BLaER1 (cell line): ENCODE measurements at regions not wholly inside any gene's neighbourhood (a gene's known extent, or its start where the extent isn't known, plus 50 kb on each side); places are given as distances from the start of the nearest gene placed in this dataset.

ENCODE experiments used
- H3K27ac ChIP-seq: shearing (Covaris generic); formaldehyde crosslinking; 2 replicates; pipeline ENCODE4 v1.8.1; 2022
- H3K27me3 ChIP-seq: shearing (Covaris generic); formaldehyde crosslinking; 2 replicates; pipeline ENCODE4 v1.8.1; 2022
- H3K36me3 ChIP-seq: shearing (Covaris generic); formaldehyde crosslinking; 2 replicates; pipeline ENCODE4 v1.8.1; 2022
- H3K4me1 ChIP-seq: shearing (Covaris generic); formaldehyde crosslinking; 2 replicates; pipeline ENCODE4 v1.8.1; 2022
- H3K4me2 ChIP-seq: shearing (Covaris generic); formaldehyde crosslinking; 2 replicates; pipeline ENCODE4 v1.8.1; 2022
- H3K4me3 ChIP-seq: shearing (Covaris generic); formaldehyde crosslinking; 2 replicates; pipeline ENCODE4 v1.8.1; 2022
- H3K9ac ChIP-seq: shearing (Covaris generic); formaldehyde crosslinking; 2 replicates; pipeline ENCODE4 v1.8.1; 2022
- H3K9me3 ChIP-seq: shearing (Covaris generic); formaldehyde crosslinking; 2 replicates; pipeline ENCODE4 v1.8.1; 2022
- H4K20me1 ChIP-seq: shearing (Covaris generic); formaldehyde crosslinking; 2 replicates; pipeline ENCODE4 v1.8.1; 2022
- Cebpa-rat ChIP-seq: shearing (Covaris generic); IDR thresholded peaks from 2 replicates; pipeline ENCODE4 v1.8.1; 2022

DNA sequence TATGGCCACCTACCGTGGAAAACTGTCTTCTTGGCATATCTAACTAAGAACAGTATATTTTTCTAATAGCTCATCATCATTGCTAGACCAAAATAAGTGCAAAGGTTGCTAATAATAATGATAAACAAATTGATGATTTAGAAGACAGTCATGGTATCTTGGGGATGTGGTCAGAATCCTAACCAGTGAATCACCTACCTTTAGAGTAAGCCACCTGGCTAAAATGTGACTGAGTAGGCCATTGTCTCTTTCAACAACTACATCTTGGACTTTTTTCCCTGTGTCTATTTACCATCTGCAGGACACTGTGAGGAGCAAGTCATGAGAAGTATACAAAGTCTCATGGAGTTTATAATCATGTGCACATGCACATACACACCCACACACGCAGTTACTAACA, 273.5 kb upstream of the SEMA6D start:
- Histone ChIP-seq H3K9ac (no peak overlapping the region), H4K20me1 (no peaks in the 10 kb centered on the region), H3K4me3 (no peak overlapping the region), H3K4me2 (no peak overlapping the region), H3K36me3 (no peaks in the 10 kb centered on the region), H3K27me3 (no peaks in the 10 kb centered on the region), H3K9me3 (no peaks in the 10 kb centered on the region), H3K4me1 (no peaks in the 10 kb centered on the region), H3K27ac (no peak overlapping the region)
- no peak for TF ChIP-seq Cebpa-rat

DNA sequence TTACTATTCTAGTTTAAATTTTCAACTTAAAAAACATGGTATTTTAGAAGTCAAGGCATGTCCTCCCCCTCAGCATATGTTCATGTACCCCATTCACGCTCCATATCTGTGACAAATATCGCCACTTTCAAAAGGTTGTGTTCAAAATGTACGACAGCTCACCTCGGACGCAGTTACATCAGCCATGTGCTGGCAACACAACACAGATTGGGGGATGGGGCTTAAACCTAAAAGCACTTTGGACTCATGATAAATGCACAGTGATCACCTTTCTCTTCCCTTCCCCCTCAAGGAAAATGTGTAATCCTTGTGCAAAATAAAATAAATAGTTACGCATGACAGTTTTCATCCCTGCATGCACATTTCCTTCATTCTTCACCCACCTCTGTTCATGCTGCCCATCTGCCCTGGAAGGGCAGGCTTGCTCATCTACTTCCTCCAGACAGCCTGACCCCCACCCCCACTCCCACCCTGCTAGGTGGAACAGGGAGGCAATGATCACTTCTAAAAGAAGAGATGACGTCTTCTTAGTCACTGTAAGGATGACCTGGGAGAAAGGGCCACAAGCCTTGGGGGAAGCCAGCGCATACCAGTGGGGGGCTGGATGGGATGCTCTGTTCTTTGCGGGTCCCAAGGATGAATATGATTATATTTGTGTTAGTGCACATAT, 271.4 kb upstream of the SEMA6D start:
- Histone ChIP-seq H4K20me1 (no peaks in the 10 kb centered on the region), H3K27ac (no peak overlapping the region), H3K36me3 (no peaks in the 10 kb centered on the region), H3K4me3 (no peak overlapping the region), H3K9me3 (no peaks in the 10 kb centered on the region), H3K4me2 (no peak overlapping the region), H3K9ac (no peak overlapping the region), H3K4me1 (no peaks in the 10 kb centered on the region), H3K27me3 (no peaks in the 10 kb centered on the region)
- TF ChIP-seq Cebpa-rat: no peak

DNA sequence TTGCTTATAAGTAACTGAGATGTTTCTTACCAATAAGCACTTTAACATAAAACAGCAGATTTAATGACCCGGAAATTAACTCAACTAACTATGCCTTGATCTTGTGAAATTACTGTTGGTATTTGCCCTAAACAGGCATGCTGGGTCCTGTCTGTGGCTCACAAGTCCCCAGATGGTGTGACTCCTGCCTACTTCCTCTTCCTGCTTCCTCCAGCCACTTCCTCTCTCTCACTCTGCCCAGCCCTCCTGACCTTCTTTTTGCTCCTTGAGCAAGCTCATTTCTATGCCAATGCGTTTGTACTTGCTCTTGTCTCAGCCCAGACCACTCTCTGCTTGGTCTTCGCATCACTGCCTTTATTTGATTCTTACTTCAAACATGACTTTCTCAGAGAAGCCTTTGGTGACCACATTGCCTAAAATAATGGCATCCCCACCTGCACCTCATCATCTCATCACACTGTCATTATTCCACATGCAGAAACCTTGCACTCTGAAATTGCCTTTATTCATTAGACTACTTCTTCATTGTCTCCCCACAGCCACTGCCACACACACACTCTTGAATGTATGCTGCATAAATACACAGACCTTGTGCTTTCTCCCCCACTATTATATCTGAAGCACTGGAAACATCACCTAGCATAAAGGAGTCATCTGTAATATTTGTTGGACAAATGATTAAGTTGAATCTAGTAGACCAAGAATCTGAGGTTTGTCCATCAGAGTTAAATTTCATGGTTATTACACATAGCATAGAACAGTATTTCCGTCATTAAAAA, 256.3 kb upstream of the SEMA6D start:
- Histone ChIP-seq H3K9me3 (no peaks in the 10 kb centered on the region), H3K4me2 (peak overlapping the region; percentile 67), H4K20me1 (no peaks in the 10 kb centered on the region), H3K4me1 (peaks cover 13% of the 10 kb centered on the region), H3K27me3 (no peaks in the 10 kb centered on the region), H3K27ac (peak overlapping the region; percentile 57), H3K4me3 (no peak overlapping the region), H3K9ac (no peak overlapping the region), H3K36me3 (no peaks in the 10 kb centered on the region)
- no peak for TF ChIP-seq Cebpa-rat

DNA sequence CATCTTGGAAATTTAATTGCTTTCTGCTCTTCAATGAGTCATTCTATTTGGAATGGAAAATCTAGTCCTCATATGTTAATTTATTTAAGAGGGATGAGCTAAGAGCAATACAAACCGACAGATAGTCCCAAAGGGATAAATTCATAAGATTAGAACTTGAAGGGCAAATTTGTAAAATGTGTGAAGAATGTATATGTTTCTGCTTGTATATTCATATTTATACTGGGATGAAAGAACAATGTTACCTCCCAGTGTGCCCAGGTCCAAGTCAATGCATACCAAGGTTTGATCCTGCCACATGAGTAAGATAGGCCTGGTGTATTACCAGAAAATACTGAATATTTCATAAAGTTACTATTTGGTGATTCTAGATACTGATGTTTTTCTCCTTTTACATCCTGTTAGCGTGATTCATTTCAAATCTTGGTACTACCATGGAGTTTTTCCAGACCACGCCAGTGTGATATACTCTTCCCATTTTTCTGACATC, 255.6 kb upstream of the SEMA6D start:
- TF ChIP-seq Cebpa-rat: no peak
- no peaks in the 10 kb centered on the region for H3K36me3 ChIP-seq
- no peak overlapping the region for H3K4me2 ChIP-seq
- H3K4me3 ChIP-seq: no peak overlapping the region
- no peaks in the 10 kb centered on the region for H3K27me3 ChIP-seq
- no peaks in the 10 kb centered on the region for H4K20me1 ChIP-seq
- H3K4me1 ChIP-seq: peaks cover 13% of the 10 kb centered on the region
- H3K9ac ChIP-seq: no peak overlapping the region
- H3K27ac ChIP-seq: no peak overlapping the region
- H3K9me3 ChIP-seq: no peaks in the 10 kb centered on the region

DNA sequence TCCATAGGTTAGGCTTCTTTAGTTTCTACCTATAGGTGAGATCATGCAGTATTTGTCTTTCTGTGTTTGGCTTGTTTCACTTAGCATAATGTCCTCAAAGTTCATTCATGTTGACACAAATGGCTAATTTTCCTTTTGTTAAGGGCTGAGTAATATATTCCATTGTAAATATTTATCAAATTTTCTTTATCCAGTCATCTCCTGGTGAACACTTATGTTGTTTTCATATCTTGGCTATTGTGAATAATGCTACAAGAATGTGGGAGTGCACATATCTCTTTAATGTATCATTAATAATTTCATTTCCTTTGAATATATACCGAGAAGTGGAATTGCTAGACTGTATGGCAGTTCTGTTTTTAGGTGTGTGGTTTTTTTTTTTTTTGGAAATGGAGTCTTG, 250.9 kb upstream of the SEMA6D start:
- Histone ChIP-seq H3K9ac (no peak overlapping the region), H3K9me3 (no peaks in the 10 kb centered on the region), H3K4me1 (no peaks in the 10 kb centered on the region), H3K36me3 (no peaks in the 10 kb centered on the region), H3K27me3 (no peaks in the 10 kb centered on the region), H3K4me3 (no peak overlapping the region), H4K20me1 (no peaks in the 10 kb centered on the region), H3K27ac (no peak overlapping the region), H3K4me2 (no peak overlapping the region)
- no peak for TF ChIP-seq Cebpa-rat

GRCh38 chr15:47470983-47471382, 246.3 kb upstream of the SEMA6D start:
- no peak overlapping the region for H3K9ac ChIP-seq

GRCh38 chr15:47473106-47473725, 244.1 kb upstream of the SEMA6D start:
- Histone ChIP-seq H3K4me3 (no peak overlapping the region), H3K27me3 (no peaks in the 10 kb centered on the region), H3K9ac (no peak overlapping the region), H4K20me1 (no peaks in the 10 kb centered on the region), H3K9me3 (no peaks in the 10 kb centered on the region), H3K4me1 (no peaks in the 10 kb centered on the region), H3K36me3 (no peaks in the 10 kb centered on the region), H3K27ac (no peak overlapping the region), H3K4me2 (no peak overlapping the region)
- no peak for TF ChIP-seq Cebpa-rat

More at GRCh38 chr15:47470983-47471382, 246.3 kb upstream of the SEMA6D start:
- Histone ChIP-seq H3K4me3 (no peak overlapping the region), H3K9me3 (no peaks in the 10 kb centered on the region), H3K4me2 (no peak overlapping the region), H4K20me1 (no peaks in the 10 kb centered on the region), H3K27me3 (no peaks in the 10 kb centered on the region), H3K36me3 (no peaks in the 10 kb centered on the region), H3K4me1 (no peaks in the 10 kb centered on the region), H3K27ac (no peak overlapping the region)
- TF ChIP-seq Cebpa-rat: no peak

DNA sequence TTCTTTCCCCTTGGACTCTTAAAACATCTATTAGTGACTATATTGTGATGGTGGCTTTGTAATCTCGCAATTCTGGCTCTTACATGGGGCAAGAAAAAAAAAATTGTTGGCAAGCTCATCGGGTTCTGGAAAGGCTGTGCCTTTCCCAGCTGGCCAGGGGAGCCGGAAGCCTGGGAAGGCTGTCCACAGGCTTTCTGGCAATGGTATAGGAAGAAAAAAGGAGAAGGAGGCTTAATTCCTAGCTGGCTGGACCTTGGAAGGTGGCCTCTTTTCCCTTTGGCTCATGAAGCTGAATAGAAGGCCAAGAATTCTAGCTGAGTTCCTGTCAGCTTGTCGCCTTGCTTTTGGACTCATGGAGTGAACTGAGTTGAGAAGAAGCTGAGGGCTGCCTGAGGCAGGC, 243.5 kb upstream of the SEMA6D start:
- no peaks in the 10 kb centered on the region for H3K27me3 ChIP-seq

GRCh38 chr15:47475336-47475735, 242.0 kb upstream of the SEMA6D start:
- Histone ChIP-seq H3K36me3 (no peaks in the 10 kb centered on the region), H3K9ac (no peak overlapping the region), H3K4me3 (no peak overlapping the region), H3K27ac (no peak overlapping the region), H4K20me1 (no peaks in the 10 kb centered on the region), H3K27me3 (no peaks in the 10 kb centered on the region), H3K4me1 (no peaks in the 10 kb centered on the region), H3K9me3 (no peaks in the 10 kb centered on the region), H3K4me2 (no peak overlapping the region)
- TF ChIP-seq Cebpa-rat: no peak

More for the DNA sequence above, 243.5 kb upstream of the SEMA6D start:
- Histone ChIP-seq H3K4me1 (no peaks in the 10 kb centered on the region), H3K4me2 (no peak overlapping the region), H3K9ac (no peak overlapping the region), H3K9me3 (no peaks in the 10 kb centered on the region), H3K36me3 (no peaks in the 10 kb centered on the region), H3K4me3 (no peak overlapping the region), H4K20me1 (no peaks in the 10 kb centered on the region), H3K27ac (no peak overlapping the region)
- no peak for TF ChIP-seq Cebpa-rat

GRCh38 chr15:47477341-47477740, 240.0 kb upstream of the SEMA6D start:
- Histone ChIP-seq H3K4me3 (no peak overlapping the region), H3K36me3 (no peaks in the 10 kb centered on the region), H3K27me3 (no peaks in the 10 kb centered on the region), H4K20me1 (no peaks in the 10 kb centered on the region), H3K4me2 (no peak overlapping the region), H3K9me3 (no peaks in the 10 kb centered on the region), H3K4me1 (no peaks in the 10 kb centered on the region), H3K9ac (no peak overlapping the region), H3K27ac (no peak overlapping the region)
- TF ChIP-seq Cebpa-rat: no peak
